Endothelial cell of umbilical vein (primary cell): ENCODE measurements at regions not wholly inside any gene's neighbourhood (a gene's known extent, or its start where the extent isn't known, plus 50 kb on each side); places are given as distances from the start of the nearest gene placed in this dataset.

ENCODE experiments used
- BruUV-seq: library from RNA; stranded (reverse); fragments of 400-500 nt; replicated peaks from 2 replicates; lab custom pipeline; 2021; lab: Mats Ljungman, UMichigan
- CTCF ChIA-PET: fragments of 300-600, 350-600 bp; sonication (Branson Sonifier 250); formaldehyde crosslinking; loops from one replicate; lab custom pipeline; 2021; ENCODE audit warnings: antibody characterized with exemption, inconsistent platforms; lab: Charles Lee
- POLR2A ChIA-PET: fragments of 300-600, 350-600 bp; sonication (Branson Sonifier 250); formaldehyde crosslinking; loops from one replicate; lab custom pipeline; 2021; ENCODE audit warnings: antibody characterized with exemption, inconsistent platforms; lab: Charles Lee
- DNase-seq: peaks from one replicate; pipeline ENCODE4 v3.0.0-alpha.2; 2011; ENCODE audit warnings: low read depth, low spot score
- FAIRE-seq: peaks from 2 replicates; lab custom pipeline; 2011; peaks lifted over from hg19 to GRCh38; lab: Jason Lieb, UNC
- H2AFZ ChIP-seq: 2 replicates; pipeline ENCODE4 v1.6.0; 2012; ENCODE audit warnings: low read depth, low read length, control low read depth, inconsistent platforms
- H3K27ac ChIP-seq: 2 replicates; pipeline ENCODE4 v1.5.1; 2011; ENCODE audit warnings: low read depth, mild to moderate bottlenecking, control low read depth, low read length, moderate library complexity; ENCODE audit not compliant: insufficient read depth
- H3K27me3 ChIP-seq, 2 experiments: 2 replicates each; pipeline versions ENCODE4 v1.6.0 to v1.6.1; 2011; ENCODE audit warnings: low read length in 2 of 2, mixed read lengths in 1 of 2; ENCODE audit not compliant: control insufficient read depth in 2 of 2, insufficient read depth in 2 of 2
- H3K36me3 ChIP-seq, 2 experiments: 2 replicates in 1 of 2; 3 replicates in 1 of 2; pipeline ENCODE4 v1.5.1; 2011; ENCODE audit warnings: low read length in 2 of 2, mild to moderate bottlenecking in 1 of 2, moderate library complexity in 1 of 2; ENCODE audit not compliant: control insufficient read depth in 2 of 2, insufficient read depth in 2 of 2; ENCODE audit errors: extremely low read depth in 1 of 2
- H3K4me1 ChIP-seq: 3 replicates; pipeline ENCODE4 v1.5.1; 2011; ENCODE audit warnings: mild to moderate bottlenecking, low read length; ENCODE audit not compliant: control insufficient read depth, insufficient read depth; ENCODE audit errors: extremely low read depth
- H3K4me2 ChIP-seq: 2 replicates; pipeline ENCODE4 v1.6.1; 2011; ENCODE audit warnings: low read length, control low read depth, mixed read lengths; ENCODE audit not compliant: insufficient read depth
- H3K4me3 ChIP-seq, 3 experiments: fragments of 200-600 bp in 1 of 3; sonication (generic), shearing (Covaris generic) in 1 of 3; replicated peaks in 1 of 3; 2 replicates each; pipeline ENCODE4 v1.5.1; 2011 to 2016; ENCODE audit warnings: control low read depth in 3 of 3, low read length in 3 of 3, mild to moderate bottlenecking in 2 of 3, inconsistent platforms in 1 of 3, low read depth in 1 of 3, moderate library complexity in 1 of 3; ENCODE audit not compliant: insufficient read depth in 1 of 3
- H3K79me2 ChIP-seq: 2 replicates; pipeline ENCODE4 v1.6.0; 2012; ENCODE audit warnings: low read length, inconsistent platforms; ENCODE audit not compliant: control insufficient read depth, insufficient read depth
- H3K9ac ChIP-seq: replicated peaks from 2 replicates; pipeline ENCODE3; 2011; ENCODE audit warnings: low read length, control low read depth; ENCODE audit not compliant: insufficient read depth; ENCODE audit errors: extremely low read depth
- H3K9me1 ChIP-seq: replicated peaks from 3 replicates; pipeline ENCODE4 v1.6.0; 2011; ENCODE audit warnings: mild to moderate bottlenecking, low read length; ENCODE audit not compliant: control insufficient read depth, insufficient read depth; ENCODE audit errors: extremely low read depth
- H3K9me3 ChIP-seq: replicated peaks from 2 replicates; pipeline ENCODE4 v1.5.1; 2012; ENCODE audit warnings: low read length, inconsistent platforms; ENCODE audit not compliant: control insufficient read depth, insufficient read depth
- H4K20me1 ChIP-seq: replicated peaks from 2 replicates; pipeline ENCODE3; 2011; ENCODE audit warnings: mild to moderate bottlenecking, low read length; ENCODE audit not compliant: control insufficient read depth, insufficient read depth; ENCODE audit errors: extremely low read depth
- CTCF ChIP-seq, 2 donors: IDR thresholded peaks; 1 replicate in 1 of 2; 2 replicates in 1 of 2; pipeline ENCODE4 v1.5.1; 2011; ENCODE audit warnings: low read length in 2 of 2, mild to moderate bottlenecking in 2 of 2, moderate library complexity in 2 of 2, control low read depth in 1 of 2, inconsistent platforms in 1 of 2, low read depth in 1 of 2; ENCODE audit not compliant: insufficient read depth in 1 of 2; ENCODE audit errors: extremely low read depth in 1 of 2
- EZH2 ChIP-seq: IDR thresholded peaks from 2 replicates; pipeline ENCODE4 v1.6.1; 2012; ENCODE audit warnings: borderline replicate concordance, low read depth, mild to moderate bottlenecking, moderate library complexity, low read length, inconsistent platforms; ENCODE audit not compliant: severe bottlenecking
- FOS ChIP-seq: IDR thresholded peaks from 2 replicates; pipeline ENCODE4 v1.6.1; 2011; ENCODE audit warnings: mild to moderate bottlenecking, low read length, moderate library complexity, borderline replicate concordance; ENCODE audit not compliant: insufficient read depth
- GATA2 ChIP-seq: IDR thresholded peaks from 2 replicates; pipeline ENCODE4 v1.7.0; 2011; ENCODE audit warnings: low read depth, mild to moderate bottlenecking, moderate library complexity, mixed read lengths, low read length; ENCODE audit not compliant: insufficient read length, insufficient read depth
- JUN ChIP-seq: IDR thresholded peaks from 2 replicates; pipeline ENCODE4 v1.6.1; 2011; ENCODE audit warnings: borderline replicate concordance, low read depth; ENCODE audit not compliant: insufficient read length, insufficient read depth
- MAX ChIP-seq: IDR thresholded peaks from 2 replicates; pipeline ENCODE4 v1.6.1; 2011; ENCODE audit not compliant: insufficient read depth, insufficient read length
- MYC ChIP-seq: IDR thresholded peaks from one replicate; pipeline ENCODE4 v1.6.1; 2011; ENCODE audit warnings: mild to moderate bottlenecking, low read depth, low read length
- POLR2A ChIP-seq: IDR thresholded peaks from 2 replicates; pipeline ENCODE4 v1.6.1; 2012; ENCODE audit warnings: low read depth, mild to moderate bottlenecking, control low read depth, low read length
- POLR2AphosphoS5 ChIP-seq: IDR thresholded peaks from 2 replicates; pipeline ENCODE4 v1.6.1; 2012; ENCODE audit warnings: low read depth, mild to moderate bottlenecking, control low read depth, low read length, moderate library complexity; ENCODE audit not compliant: insufficient read depth
- dilution Hi-C: fragments of 300-500 bp; cut with MboI; formaldehyde crosslinking; loops from one replicate; pipeline ENCODE4 v1.15.0; 2019; ENCODE audit warnings: low sequenced_read_pairs; ENCODE audit not compliant: extremely low pct_ligation_motif_present
- intact Hi-C: fragments of 100-400 bp; cut with micrococcal nuclease; formaldehyde crosslinking; loops from one replicate; pipeline ENCODE4 v1.10.0; 2022

GRCh38 chr1:30444850-30445249 lies 278.5 kb downstream of the MATN1 start:
- H3K9me1 ChIP-seq: no peaks in the 10 kb centered on the region
- H4K20me1 ChIP-seq: no peaks in the 10 kb centered on the region
- H3K79me2 ChIP-seq: no peaks in the 10 kb centered on the region
- no TSS peak for BruUV-seq
- CTCF ChIA-PET: no interaction called here
- no peak for TF ChIP-seq FOS
- TF ChIP-seq MAX: no peak
- TF ChIP-seq POLR2AphosphoS5: no peak
- TF ChIP-seq CTCF (IDR thresholded peaks at IDR 0.05; ENCODE audit: extremely low read depth in 1 of 2, insufficient read depth in 1 of 2, low read depth in 1 of 2, low read length in 2 of 2): no peak
- TF ChIP-seq POLR2A: no peak
- TF ChIP-seq MYC: no peak
- no peak for TF ChIP-seq EZH2
- no peak for TF ChIP-seq GATA2
- no peak for TF ChIP-seq JUN
- no peak overlapping the region for H3K9ac ChIP-seq
- no peak overlapping the region for H3K27ac ChIP-seq
- intact Hi-C loops (no loop called here), dilution Hi-C loops (no loop called here)
- no peaks in the 10 kb centered on the region for H3K4me1 ChIP-seq
- H2AFZ ChIP-seq: no peak overlapping the region
- no peak overlapping the region for H3K4me2 ChIP-seq
- no peaks in the 10 kb centered on the region for H3K27me3 ChIP-seq
- DNase-seq (no peak), FAIRE-seq (no peak)
- H3K9me3 ChIP-seq: no peaks in the 10 kb centered on the region
- POLR2A ChIA-PET: no interaction called here
- H3K4me3 ChIP-seq: no peak overlapping the region
- no peaks in the 10 kb centered on the region for H3K36me3 ChIP-seq
